ENCODE measurements at regions not wholly inside any gene's neighbourhood (a gene's known extent, or its start where the extent isn't known, plus 50 kb on each side); places are given as distances from the start of the nearest gene placed in this dataset.

GRCh38 chr11:116122697-116123472 lies 618.7 kb upstream of the CADM1 start:
- H3K27ac ChIP-seq (ENCODE audit: low read depth): no peak overlapping the region
- no peak overlapping the region for H3K4me3 ChIP-seq (ENCODE audit: low read depth, low read length)
- DNase-seq (ENCODE audit: extremely low spot score): no peak
- no peaks in the 10 kb centered on the region for H3K36me3 ChIP-seq (ENCODE audit: insufficient read depth)
- no peaks in the 10 kb centered on the region for H3K4me1 ChIP-seq (ENCODE audit: insufficient read depth)
- WGBS: 81% methylated on average over 8 of the region's 8 CpGs

- Histone ChIP-seq H3K36me3 (ENCODE audit: insufficient read depth) (no peaks in the 10 kb centered on the region), H3K4me3 (ENCODE audit: low read depth, low read length) (no peak overlapping the region), H3K4me1 (ENCODE audit: insufficient read depth) (no peaks in the 10 kb centered on the region), H3K27ac (ENCODE audit: low read depth) (no peak overlapping the region)
- DNase-seq (ENCODE audit: extremely low spot score): no peak
- 88% methylated on average over 11 of the region's 11 CpGs for WGBS
Measured at GRCh38 chr11:116119158-116119557, 614.9 kb upstream of the CADM1 start.

- Histone ChIP-seq H3K36me3 (ENCODE audit: insufficient read depth) (no peaks in the 10 kb centered on the region), H3K27ac (ENCODE audit: low read depth) (no peak overlapping the region), H3K4me1 (ENCODE audit: insufficient read depth) (no peaks in the 10 kb centered on the region), H3K4me3 (ENCODE audit: low read depth, low read length) (no peak overlapping the region)
- no peak for DNase-seq (ENCODE audit: extremely low spot score)
- 71% methylated on average over 4 of the region's 4 CpGs for WGBS
Measured at GRCh38 chr11:116118138-116118470, 613.9 kb upstream of the CADM1 start.

GRCh38 chr11:116117331-116118137 lies 613.3 kb upstream of the CADM1 start:
- Histone ChIP-seq H3K4me3 (ENCODE audit: low read depth, low read length) (no peak overlapping the region), H3K27ac (ENCODE audit: low read depth) (no peak overlapping the region), H3K4me1 (ENCODE audit: insufficient read depth) (no peaks in the 10 kb centered on the region), H3K36me3 (ENCODE audit: insufficient read depth) (no peaks in the 10 kb centered on the region)
- WGBS: 92% methylated on average over 12 of the region's 12 CpGs
- no peak for DNase-seq (ENCODE audit: extremely low spot score)

GRCh38 chr11:116115801-116116200 lies 611.6 kb upstream of the CADM1 start:
- DNase-seq (ENCODE audit: extremely low spot score): no peak
- Histone ChIP-seq H3K4me1 (ENCODE audit: insufficient read depth) (no peaks in the 10 kb centered on the region), H3K4me3 (ENCODE audit: low read depth, low read length) (no peak overlapping the region), H3K36me3 (ENCODE audit: insufficient read depth) (no peaks in the 10 kb centered on the region), H3K27ac (ENCODE audit: low read depth) (no peak overlapping the region)
- 92% methylated on average over 1 of the region's 1 CpG for WGBS

- WGBS: 84% methylated on average over 8 of the region's 8 CpGs
- H3K4me3 ChIP-seq (ENCODE audit: low read depth, low read length): no peak overlapping the region
- no peak overlapping the region for H3K27ac ChIP-seq (ENCODE audit: low read depth)
- DNase-seq (ENCODE audit: extremely low spot score): no peak
- H3K4me1 ChIP-seq (ENCODE audit: insufficient read depth): no peaks in the 10 kb centered on the region
- H3K36me3 ChIP-seq (ENCODE audit: insufficient read depth): no peaks in the 10 kb centered on the region
Measured at GRCh38 chr11:116114198-116114651, 610.0 kb upstream of the CADM1 start.

GRCh38 chr11:116112087-116112935 lies 608.1 kb upstream of the CADM1 start:
- WGBS: 65% methylated on average over 9 of the region's 9 CpGs
- Histone ChIP-seq H3K36me3 (ENCODE audit: insufficient read depth) (no peaks in the 10 kb centered on the region), H3K4me1 (ENCODE audit: insufficient read depth) (no peaks in the 10 kb centered on the region), H3K4me3 (ENCODE audit: low read depth, low read length) (no peak overlapping the region), H3K27ac (ENCODE audit: low read depth) (no peak overlapping the region)
- DNase-seq (ENCODE audit: extremely low spot score): no peak

GRCh38 chr11:116111546-116111945 lies 607.3 kb upstream of the CADM1 start:
- Histone ChIP-seq H3K36me3 (ENCODE audit: insufficient read depth) (no peaks in the 10 kb centered on the region), H3K27ac (ENCODE audit: low read depth) (no peak overlapping the region), H3K4me1 (ENCODE audit: insufficient read depth) (no peaks in the 10 kb centered on the region), H3K4me3 (ENCODE audit: low read depth, low read length) (no peak overlapping the region)
- WGBS: 95% methylated on average over 3 of the region's 3 CpGs
- DNase-seq (ENCODE audit: extremely low spot score): no peak

- no peak overlapping the region for H3K4me3 ChIP-seq (ENCODE audit: low read depth, low read length)
- no peaks in the 10 kb centered on the region for H3K36me3 ChIP-seq (ENCODE audit: insufficient read depth)
- no peak overlapping the region for H3K27ac ChIP-seq (ENCODE audit: low read depth)
- WGBS: 88% methylated on average over 1 of the region's 1 CpG
- H3K4me1 ChIP-seq (ENCODE audit: insufficient read depth): no peaks in the 10 kb centered on the region
- DNase-seq (ENCODE audit: extremely low spot score): no peak
Measured at GRCh38 chr11:116110802-116111201, 606.6 kb upstream of the CADM1 start.

- no peak for DNase-seq (ENCODE audit: extremely low spot score)
- no peaks in the 10 kb centered on the region for H3K4me1 ChIP-seq (ENCODE audit: insufficient read depth)
- WGBS: 87% methylated on average over 1 of the region's 1 CpG
- no peak overlapping the region for H3K4me3 ChIP-seq (ENCODE audit: low read depth, low read length)
- no peaks in the 10 kb centered on the region for H3K36me3 ChIP-seq (ENCODE audit: insufficient read depth)
- H3K27ac ChIP-seq (ENCODE audit: low read depth): no peak overlapping the region
Measured at GRCh38 chr11:116110356-116110755, 606.1 kb upstream of the CADM1 start.

GRCh38 chr11:116109228-116109627 lies 605.0 kb upstream of the CADM1 start:
- H3K36me3 ChIP-seq (ENCODE audit: insufficient read depth): no peaks in the 10 kb centered on the region
- H3K4me1 ChIP-seq (ENCODE audit: insufficient read depth): no peaks in the 10 kb centered on the region
- no peak overlapping the region for H3K4me3 ChIP-seq (ENCODE audit: low read depth, low read length)
- WGBS: 77% methylated on average over 5 of the region's 5 CpGs
- DNase-seq (ENCODE audit: extremely low spot score): no peak
- H3K27ac ChIP-seq (ENCODE audit: low read depth): no peak overlapping the region

GRCh38 chr11:116108161-116108560 lies 603.9 kb upstream of the CADM1 start:
- H3K36me3 ChIP-seq (ENCODE audit: insufficient read depth): no peaks in the 10 kb centered on the region

GRCh38 chr11:116107229-116107628 lies 603.0 kb upstream of the CADM1 start:
- 73% methylated on average over 3 of the region's 3 CpGs for whole genome bisulfite sequencing

More at GRCh38 chr11:116108161-116108560, 603.9 kb upstream of the CADM1 start:
- WGBS: 66% methylated on average over 2 of the region's 2 CpGs
- Histone ChIP-seq H3K4me1 (ENCODE audit: insufficient read depth) (no peaks in the 10 kb centered on the region), H3K27ac (ENCODE audit: low read depth) (no peak overlapping the region), H3K4me3 (ENCODE audit: low read depth, low read length) (no peak overlapping the region)
- no peak for DNase-seq (ENCODE audit: extremely low spot score)

More at GRCh38 chr11:116107229-116107628, 603.0 kb upstream of the CADM1 start:
- DNase-seq (ENCODE audit: extremely low spot score): no peak
- H3K4me1 ChIP-seq (ENCODE audit: insufficient read depth): no peaks in the 10 kb centered on the region
- no peaks in the 10 kb centered on the region for H3K36me3 ChIP-seq (ENCODE audit: insufficient read depth)
- no peak overlapping the region for H3K27ac ChIP-seq (ENCODE audit: low read depth)
- H3K4me3 ChIP-seq (ENCODE audit: low read depth, low read length): no peak overlapping the region
